GM23338 (cell line): ENCODE measurements at regions not wholly inside any gene's neighbourhood (a gene's known extent, or its start where the extent isn't known, plus 50 kb on each side); places are given as distances from the start of the nearest gene placed in this dataset.

Experiments used
- ATAC-seq: fragments of 200-7000 bp; cut with Tn5 transposase; 3 replicates; pipeline ENCODE4 v1.9.1; 2020
- DNase-seq: peaks from one replicate; pipeline ENCODE4 v3.0.0-alpha.2; 2015; ENCODE audit warnings: low spot score
- H2AFZ ChIP-seq: fragments of 200-600 bp; sonication (generic); 2 replicates; pipeline ENCODE4 v1.8.0; 2016; ENCODE audit warnings: antibody characterized with exemption, mild to moderate bottlenecking, moderate library complexity
- H3F3A ChIP-seq: fragments of 200-600 bp; sonication (generic); replicated peaks from 2 replicates; pipeline ENCODE4 v1.8.0; 2017; ENCODE audit warnings: antibody characterized with exemption, mixed run types, low read depth
- H3K27ac ChIP-seq: fragments of 200-600 bp; sonication (generic); 2 replicates; pipeline ENCODE4 v1.6.1; 2016; ENCODE audit warnings: low read depth
- H3K27me3 ChIP-seq: fragments of 200-600 bp; sonication (generic); 2 replicates; pipeline ENCODE4 v1.8.0; 2016; ENCODE audit warnings: mild to moderate bottlenecking, mixed run types, moderate library complexity; ENCODE audit not compliant: insufficient read depth
- H3K36me3 ChIP-seq: fragments of 200-600 bp; sonication (generic); 2 replicates; pipeline ENCODE4 v1.8.0; 2016; ENCODE audit warnings: mild to moderate bottlenecking; ENCODE audit not compliant: insufficient read depth
- H3K4me1 ChIP-seq: fragments of 200-600 bp; sonication (generic); 2 replicates; pipeline ENCODE4 v1.8.0; 2016; ENCODE audit warnings: mild to moderate bottlenecking, moderate library complexity; ENCODE audit not compliant: insufficient read depth
- H3K4me2 ChIP-seq: fragments of 200-600 bp; sonication (generic); 2 replicates; pipeline ENCODE4 v1.7.1; 2017; ENCODE audit warnings: mixed run types
- H3K4me3 ChIP-seq: fragments of 200-600 bp; sonication (generic); 2 replicates; pipeline ENCODE4 v1.6.1; 2016; ENCODE audit warnings: mixed run types
- H3K79me2 ChIP-seq: fragments of 200-600 bp; sonication (generic); replicated peaks from 2 replicates; pipeline ENCODE4 v1.8.0; 2017; ENCODE audit warnings: mild to moderate bottlenecking; ENCODE audit not compliant: insufficient read depth
- H3K9me2 ChIP-seq: fragments of 200-600 bp; sonication (generic); 2 replicates; pipeline ENCODE4 v1.8.0; 2017; ENCODE audit not compliant: insufficient read depth
- H4K20me1 ChIP-seq: fragments of 200-600 bp; sonication (generic); replicated peaks from 2 replicates; pipeline ENCODE4 v1.8.0; 2017; ENCODE audit warnings: mild to moderate bottlenecking; ENCODE audit not compliant: insufficient read depth
- H3K27ac Mint-ChIP-seq: 2 replicates; pipeline ENCODE4 v1.8.0; 2020; ENCODE audit warnings: inconsistent platforms, mild to moderate bottlenecking, moderate library complexity, mixed read lengths
- H3K27me3 Mint-ChIP-seq: 3 replicates; pipeline ENCODE4 v1.8.0; 2022; ENCODE audit warnings: low read depth, mild to moderate bottlenecking, moderate library complexity, mixed read lengths, inconsistent platforms; ENCODE audit not compliant: insufficient read depth, poor library complexity
- H3K36me3 Mint-ChIP-seq: 3 replicates; pipeline ENCODE4 v1.8.0; 2021; ENCODE audit warnings: low read depth, mild to moderate bottlenecking, inconsistent platforms, moderate library complexity, mixed read lengths
- H3K4me1 Mint-ChIP-seq: 3 replicates; pipeline ENCODE4 v1.8.0; 2020; ENCODE audit warnings: mild to moderate bottlenecking, inconsistent platforms, mixed read lengths
- H3K4me3 Mint-ChIP-seq: 3 replicates; pipeline ENCODE4 v1.8.0; 2021; ENCODE audit warnings: moderate library complexity, mild to moderate bottlenecking, inconsistent platforms, mixed read lengths
- H3K9me3 Mint-ChIP-seq: 3 replicates; pipeline ENCODE4 v1.8.0; 2020; ENCODE audit warnings: moderate library complexity, mild to moderate bottlenecking, inconsistent platforms, mixed read lengths
- CREB1 ChIP-seq: fragments of 250-450 bp; sonication (Bioruptor Pico); IDR thresholded peaks from 2 replicates; pipeline ENCODE4 v1.5.0; 2020; ENCODE audit warnings: low read depth, mild to moderate bottlenecking, moderate library complexity
- CTCF ChIP-seq, 2 experiments: fragments of 200-600 bp in 1 of 2; sonication (generic) in 1 of 2; conservative IDR thresholded peaks; 2 replicates each; pipeline versions ENCODE4 v1.5.1 to v1.6.1; 2016 to 2017; ENCODE audit warnings: antibody characterized with exemption in 2 of 2, low read depth in 2 of 2, mild to moderate bottlenecking in 2 of 2, moderate library complexity in 1 of 2
- ETS1 ChIP-seq: IDR thresholded peaks from 2 replicates; pipeline ENCODE4 v1.6.1; 2016; ENCODE audit warnings: antibody characterized with exemption
- EZH2 ChIP-seq: fragments of 200-600 bp; sonication (generic); IDR thresholded peaks from one replicate; pipeline ENCODE4 v1.8.0; 2017; ENCODE audit warnings: antibody characterized with exemption, mild to moderate bottlenecking, low read depth; ENCODE audit not compliant: unreplicated experiment
- EZH2phosphoT487 ChIP-seq: fragments of 200-600 bp; sonication (generic); IDR thresholded peaks from one replicate; pipeline ENCODE4 v1.8.1; 2018; ENCODE audit warnings: antibody characterized with exemption; ENCODE audit not compliant: unreplicated experiment
- JUNB ChIP-seq: IDR thresholded peaks from one replicate; pipeline ENCODE4 v1.6.1; 2016; ENCODE audit warnings: antibody characterized with exemption; ENCODE audit not compliant: unreplicated experiment
- NANOG ChIP-seq: IDR thresholded peaks from 2 replicates; pipeline ENCODE4 v1.6.1; 2016; ENCODE audit warnings: antibody characterized with exemption, borderline replicate concordance
- POLR2AphosphoS5 ChIP-seq: IDR thresholded peaks from 2 replicates; pipeline ENCODE4 v1.6.1; 2016; ENCODE audit warnings: antibody characterized with exemption, low read depth
- REST ChIP-seq: IDR thresholded peaks from one replicate; pipeline ENCODE4 v1.6.1; 2018; ENCODE audit warnings: antibody characterized with exemption; ENCODE audit not compliant: unreplicated experiment
- STAT1 ChIP-seq: IDR thresholded peaks from one replicate; pipeline ENCODE4 v1.6.1; 2016; ENCODE audit warnings: antibody characterized with exemption; ENCODE audit not compliant: unreplicated experiment
- ZNF114 ChIP-seq: fragments of 250-450 bp; sonication (Bioruptor Pico); IDR thresholded peaks from 2 replicates; pipeline ENCODE4 v1.5.0; 2020; ENCODE audit warnings: mild to moderate bottlenecking, moderate library complexity
- ZNF331 ChIP-seq: fragments of 250-450 bp; sonication (Bioruptor Pico); IDR thresholded peaks from 2 replicates; pipeline ENCODE4 v1.5.0; 2020; ENCODE audit warnings: low read depth, mild to moderate bottlenecking, moderate library complexity
- ZNF462 ChIP-seq: fragments of 250-450 bp; sonication (Bioruptor Pico); IDR thresholded peaks from 2 replicates; pipeline ENCODE4 v1.5.0; 2020; ENCODE audit warnings: mild to moderate bottlenecking, moderate library complexity

- no peaks in the 10 kb centered on the region for H3K27me3 ChIP-seq
- no peaks in the 10 kb centered on the region for H3K79me2 ChIP-seq
- Mint-ChIP-seq H3K9me3 (no peaks in the 10 kb centered on the region), H3K27ac (no peak overlapping the region), H3K36me3 (no peaks in the 10 kb centered on the region), H3K4me3 (no peak overlapping the region), H3K4me1 (no peaks in the 10 kb centered on the region), H3K27me3 (no peaks in the 10 kb centered on the region)
- no peak overlapping the region for H3K4me2 ChIP-seq
- no peaks in the 10 kb centered on the region for H3F3A ChIP-seq
- no peaks in the 10 kb centered on the region for H3K9me2 ChIP-seq
- no peak for TF ChIP-seq ETS1
- TF ChIP-seq CREB1 = no peak
- TF ChIP-seq STAT1 = no peak
- no peak for TF ChIP-seq EZH2
- TF ChIP-seq POLR2AphosphoS5 = no peak
- TF ChIP-seq CTCF (conservative IDR thresholded peaks at IDR 0.05; ENCODE audit: low read depth in 2 of 2) = no peak
- no peak for TF ChIP-seq ZNF462 (CRISPR knock-in tag)
- TF ChIP-seq ZNF331 (CRISPR knock-in tag) = no peak
- no peak for TF ChIP-seq NANOG
- TF ChIP-seq JUNB = no peak
- no peak for TF ChIP-seq EZH2phosphoT487
- TF ChIP-seq REST = no peak
- TF ChIP-seq ZNF114 (CRISPR knock-in tag) = no peak
- ATAC-seq (no peak), DNase-seq (no peak)
- no peaks in the 10 kb centered on the region for H3K36me3 ChIP-seq
- no peak overlapping the region for H3K4me3 ChIP-seq
- no peak overlapping the region for H3K27ac ChIP-seq
- H4K20me1 ChIP-seq = no peaks in the 10 kb centered on the region
- H2AFZ ChIP-seq = no peak overlapping the region
- H3K4me1 ChIP-seq = no peaks in the 10 kb centered on the region
Observed at GRCh38 chr21:21767276-21767675, 769.1 kb downstream of the NCAM2 start.
